IMR-90 (cell line): ENCODE measurements at regions not wholly inside any gene's neighbourhood (a gene's known extent, or its start where the extent isn't known, plus 50 kb on each side); places are given as distances from the start of the nearest gene placed in this dataset.
"Not testable (repeated sequence)": the region's sequence is repeated elsewhere in the genome, so short reads cannot be mapped to it uniquely, and the experiment has no call there.

Source experiments
- BHLHE40 ChIP-seq: fragments of 150-350 bp; IDR thresholded peaks from 2 replicates; pipeline ENCODE4 v1.6.1; 2016; ENCODE audit warnings: mild to moderate bottlenecking, low read depth, low read length
- CEBPB ChIP-seq: IDR thresholded peaks from 2 replicates; pipeline ENCODE4 v1.6.1; 2012; ENCODE audit warnings: low read depth, low read length, improper control_type of control experiment
- CHD1 ChIP-seq: IDR thresholded peaks from 2 replicates; pipeline ENCODE4 v1.6.1; 2012; ENCODE audit warnings: low read depth, low read length, improper control_type of control experiment
- CTCF ChIP-seq: conservative IDR thresholded peaks from 2 replicates; pipeline ENCODE4 v1.5.1; 2012; ENCODE audit warnings: mild to moderate bottlenecking, low read depth, low read length, improper control_type of control experiment
- FOS ChIP-seq: fragments of 150-350 bp; IDR thresholded peaks from 2 replicates; pipeline ENCODE4 v1.6.1; 2016; ENCODE audit warnings: low read depth, low read length
- MAFK ChIP-seq: IDR thresholded peaks from 2 replicates; pipeline ENCODE4 v1.6.1; 2012; ENCODE audit warnings: low read depth, low read length, improper control_type of control experiment
- MXI1 ChIP-seq: IDR thresholded peaks from 2 replicates; pipeline ENCODE4 v1.6.1; 2012; ENCODE audit warnings: low read depth, mild to moderate bottlenecking, low read length, moderate library complexity, borderline replicate concordance
- POLR2A ChIP-seq: IDR thresholded peaks from 2 replicates; pipeline ENCODE4 v1.6.1; 2012; ENCODE audit warnings: mild to moderate bottlenecking, low read depth, low read length
- RAD21 ChIP-seq: IDR thresholded peaks from 2 replicates; pipeline ENCODE4 v1.6.1; 2012; ENCODE audit warnings: low read length, improper control_type of control experiment
- RCOR1 ChIP-seq: IDR thresholded peaks from 2 replicates; pipeline ENCODE4 v1.6.1; 2012; ENCODE audit warnings: mild to moderate bottlenecking, low read length, improper control_type of control experiment; ENCODE audit not compliant: insufficient replicate concordance
- RFX5 ChIP-seq: IDR thresholded peaks from 2 replicates; pipeline ENCODE4 v1.8.0; 2012; ENCODE audit warnings: low read depth, mild to moderate bottlenecking, low read length, moderate library complexity
- SMC3 ChIP-seq: fragments of 150-350 bp; IDR thresholded peaks from 2 replicates; pipeline ENCODE4 v1.6.1; 2016; ENCODE audit warnings: low read depth, mild to moderate bottlenecking, antibody characterized with exemption, low read length, moderate library complexity
- TF ChIP-seq, protein P1 (sequence below): fragments of 150-350 bp; IDR thresholded peaks from 2 replicates; pipeline ENCODE4 v1.6.1; 2017; ENCODE audit warnings: mild to moderate bottlenecking, antibody characterized with exemption, low read length, low read depth

DNA sequence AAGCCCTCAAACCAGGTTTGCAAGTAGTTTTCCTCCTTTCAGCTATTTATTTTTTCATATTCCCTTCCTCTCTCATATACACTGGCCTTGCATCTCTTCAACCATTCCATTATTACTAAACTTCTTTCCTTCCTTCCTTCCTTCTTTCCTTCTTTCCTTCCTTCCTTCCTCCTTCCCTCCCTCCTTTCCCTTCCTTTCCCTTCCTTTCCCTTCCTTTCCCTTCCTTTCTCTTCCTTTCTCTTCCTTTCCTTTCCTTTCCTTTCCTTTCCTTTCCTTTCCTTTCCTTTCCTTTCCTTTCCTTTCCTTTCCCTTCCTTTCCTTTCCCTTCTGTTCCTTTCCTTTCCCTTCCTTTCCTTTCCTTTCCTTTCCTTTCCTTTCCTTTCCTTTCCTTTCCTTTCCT lies 228.7 kb upstream of the IGFBP7 start:
- TF ChIP-seq CTCF, POLR2A, FOS, RCOR1, BHLHE40, CHD1, RAD21, MXI1, MAFK, SMC3, CEBPB, RFX5: not testable (repeated sequence)
- TF ChIP-seq, protein P1, sequence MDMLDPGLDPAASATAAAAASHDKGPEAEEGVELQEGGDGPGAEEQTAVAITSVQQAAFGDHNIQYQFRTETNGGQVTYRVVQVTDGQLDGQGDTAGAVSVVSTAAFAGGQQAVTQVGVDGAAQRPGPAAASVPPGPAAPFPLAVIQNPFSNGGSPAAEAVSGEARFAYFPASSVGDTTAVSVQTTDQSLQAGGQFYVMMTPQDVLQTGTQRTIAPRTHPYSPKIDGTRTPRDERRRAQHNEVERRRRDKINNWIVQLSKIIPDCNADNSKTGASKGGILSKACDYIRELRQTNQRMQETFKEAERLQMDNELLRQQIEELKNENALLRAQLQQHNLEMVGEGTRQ: not testable (repeated sequence)
